Hippocampal formation (tissue), 2 donors: ENCODE measurements at regions not wholly inside any gene's neighbourhood (a gene's known extent, or its start where the extent isn't known, plus 50 kb on each side); places are given as distances from the start of the nearest gene placed in this dataset.

Experiments
- DNase-seq, 2 donors: peaks; one replicate each; lab custom pipeline; 2025; lab: John Stamatoyannopoulos, UW

DNA sequence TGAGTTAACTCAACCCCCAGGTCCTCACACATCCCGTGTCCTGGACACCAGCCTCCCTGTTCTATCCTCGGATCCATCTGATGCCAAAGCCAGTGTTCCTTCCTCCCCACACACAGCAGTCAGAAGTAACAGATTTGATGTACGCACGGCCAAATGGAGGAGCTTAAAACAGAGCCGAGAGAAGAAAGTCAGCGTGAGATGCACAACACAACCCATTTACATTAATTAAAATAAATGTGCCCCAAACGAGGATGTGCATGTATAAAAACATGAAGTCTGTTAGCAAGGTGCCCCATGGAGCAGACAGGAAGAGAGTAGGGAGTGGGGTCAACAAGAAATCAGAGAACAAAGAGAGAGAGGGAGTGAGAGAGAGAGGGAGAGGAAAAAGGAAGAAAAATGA is 191.2 kb downstream of the HAUS1 start:
- no peak for DNase-seq

DNA sequence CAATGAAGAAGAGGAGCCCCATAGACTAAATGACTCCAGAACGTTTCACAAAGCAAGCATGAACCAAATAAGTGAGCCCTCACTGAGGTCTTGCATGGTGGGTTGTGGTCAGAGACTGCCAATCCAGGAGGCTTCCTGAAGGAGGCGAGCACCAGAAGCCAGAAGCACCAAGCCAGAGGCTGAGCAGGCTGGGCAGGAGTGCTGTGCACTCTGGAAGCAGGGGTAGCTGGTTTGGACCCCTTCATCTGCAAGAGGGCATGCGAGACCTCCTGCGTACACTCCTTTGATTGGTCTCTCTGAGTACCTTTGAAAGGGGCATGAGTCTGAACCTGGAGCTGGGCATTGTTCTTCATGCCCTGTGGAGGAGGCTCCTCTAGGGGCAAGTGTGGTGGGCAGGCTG is 192.5 kb downstream of the HAUS1 start:
- no peak for DNase-seq

DNA sequence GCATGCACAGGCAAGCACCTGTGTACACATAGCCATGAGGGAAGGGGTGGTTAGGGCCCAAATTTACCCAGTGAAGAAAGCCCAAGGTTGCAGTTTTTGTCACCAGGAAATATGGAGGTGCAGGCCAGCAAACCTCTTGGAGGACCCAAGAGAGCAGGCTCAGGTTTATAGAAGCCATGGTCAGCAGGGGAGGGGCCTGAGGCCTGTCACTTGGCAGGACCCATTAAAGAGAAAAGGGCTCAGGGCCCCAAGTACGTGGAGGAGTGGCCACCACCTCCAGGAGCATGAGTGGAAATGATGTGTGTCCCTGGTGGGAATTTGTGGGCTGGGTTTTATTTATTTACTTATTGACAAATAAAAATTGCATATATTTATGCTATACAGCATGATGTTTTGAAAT is 192.9 kb downstream of the HAUS1 start:
- no peak for DNase-seq

DNA sequence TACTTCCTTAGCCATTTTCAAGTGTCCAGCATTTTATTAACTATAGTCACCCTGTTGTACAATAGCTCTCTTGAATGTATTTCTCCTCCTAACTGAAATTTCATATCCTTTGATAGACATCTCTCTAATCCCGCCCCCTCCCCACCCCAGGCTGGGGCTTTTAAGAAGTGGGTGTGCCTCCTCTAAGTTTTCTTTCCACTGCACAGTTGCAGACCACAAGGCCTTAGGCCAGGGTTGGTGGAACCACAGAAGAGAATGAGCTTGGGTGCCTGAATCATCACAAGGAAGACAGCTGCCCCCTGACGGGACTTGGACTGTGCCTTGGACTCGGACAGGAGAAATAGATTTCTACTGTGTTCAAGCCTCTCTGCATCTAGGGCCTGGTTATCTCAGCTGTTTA is 193.4 kb downstream of the HAUS1 start:
- DNase-seq, result no peak

DNA sequence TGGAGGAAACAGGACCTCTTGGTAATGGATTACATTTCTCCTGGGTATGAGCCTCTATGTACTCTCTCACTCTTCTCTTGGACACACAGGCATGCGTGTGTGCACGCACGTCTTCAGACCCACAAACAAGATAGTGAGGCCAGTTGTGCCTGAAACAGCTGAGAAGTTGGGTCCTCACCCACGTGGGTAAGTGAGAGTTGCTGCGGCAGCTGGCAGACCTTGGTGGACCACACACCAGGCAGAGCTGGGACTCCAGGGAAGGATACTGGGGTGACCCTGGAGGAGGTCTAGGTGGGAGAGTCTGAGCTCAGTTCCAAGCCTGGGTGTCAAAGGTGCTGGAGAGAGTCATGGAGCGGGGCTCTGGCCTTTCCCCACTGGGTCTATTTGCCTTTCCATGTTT is 194.3 kb downstream of the HAUS1 start:
- DNase-seq, result no peak

DNA sequence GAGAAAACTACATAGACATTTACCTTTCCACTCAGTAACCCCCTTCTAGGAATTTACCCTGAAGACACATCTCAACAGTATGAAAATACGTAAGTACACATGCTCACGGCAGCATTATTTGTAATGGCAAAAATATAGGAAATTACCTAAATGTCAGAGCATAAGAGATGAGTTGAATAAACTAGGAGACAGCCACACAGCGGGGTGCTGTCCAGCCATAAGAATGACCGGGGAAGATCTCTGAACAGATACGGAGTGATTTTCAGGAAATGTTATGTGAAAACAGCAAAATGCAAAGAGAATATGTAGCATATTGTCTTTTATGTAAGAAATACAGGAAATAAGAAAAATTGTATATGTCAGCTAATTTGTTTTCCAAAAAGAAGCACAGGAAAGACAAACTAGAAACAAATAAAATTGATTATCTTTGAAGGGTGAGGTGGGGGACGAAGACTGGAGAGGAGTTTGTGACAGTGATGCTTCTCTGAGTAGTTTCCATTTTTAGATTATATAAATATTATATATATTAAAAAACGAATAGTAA is 195.4 kb downstream of the HAUS1 start:
- DNase-seq, result no peak

DNA sequence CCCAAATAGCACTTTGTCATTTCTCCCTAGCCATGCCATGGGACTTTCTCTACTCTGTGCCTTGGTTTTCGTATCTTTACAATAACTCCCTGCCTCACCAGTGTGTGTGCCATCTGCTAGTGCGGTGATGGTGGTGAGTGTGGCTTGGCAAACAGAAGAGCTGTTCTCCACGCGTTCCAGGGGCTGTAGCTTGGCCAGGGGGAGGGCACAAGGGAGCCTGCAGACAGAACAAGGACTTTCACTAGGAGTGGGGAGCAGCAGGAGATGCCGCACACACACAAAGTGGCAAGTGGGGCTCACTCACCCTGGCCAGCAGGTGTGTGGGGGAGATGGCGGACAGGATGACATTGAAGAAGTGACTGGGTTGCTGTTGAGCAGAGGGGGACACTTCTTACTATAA is 196.9 kb downstream of the HAUS1 start:
- no peak for DNase-seq

DNA sequence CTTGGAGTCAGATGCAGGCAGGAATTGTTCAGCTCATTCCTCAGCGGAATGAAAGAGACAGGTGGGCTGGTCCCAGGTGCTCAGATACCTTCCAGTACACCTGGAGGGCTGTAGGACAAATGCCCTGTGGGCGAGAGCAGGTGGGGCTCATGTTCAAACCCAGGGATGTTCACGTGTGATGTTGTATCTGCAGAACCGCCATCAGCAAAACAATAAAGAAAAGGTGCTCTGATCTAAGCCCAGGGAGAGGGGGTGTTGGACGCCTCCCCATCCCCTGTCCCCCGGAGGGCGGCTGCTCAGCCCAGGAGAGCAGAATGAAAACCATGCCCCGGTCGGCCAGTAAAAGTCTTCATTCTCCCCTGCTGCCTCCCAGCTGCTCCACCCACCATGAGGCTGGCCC is 197.4 kb downstream of the HAUS1 start:
- no peak for DNase-seq

DNA sequence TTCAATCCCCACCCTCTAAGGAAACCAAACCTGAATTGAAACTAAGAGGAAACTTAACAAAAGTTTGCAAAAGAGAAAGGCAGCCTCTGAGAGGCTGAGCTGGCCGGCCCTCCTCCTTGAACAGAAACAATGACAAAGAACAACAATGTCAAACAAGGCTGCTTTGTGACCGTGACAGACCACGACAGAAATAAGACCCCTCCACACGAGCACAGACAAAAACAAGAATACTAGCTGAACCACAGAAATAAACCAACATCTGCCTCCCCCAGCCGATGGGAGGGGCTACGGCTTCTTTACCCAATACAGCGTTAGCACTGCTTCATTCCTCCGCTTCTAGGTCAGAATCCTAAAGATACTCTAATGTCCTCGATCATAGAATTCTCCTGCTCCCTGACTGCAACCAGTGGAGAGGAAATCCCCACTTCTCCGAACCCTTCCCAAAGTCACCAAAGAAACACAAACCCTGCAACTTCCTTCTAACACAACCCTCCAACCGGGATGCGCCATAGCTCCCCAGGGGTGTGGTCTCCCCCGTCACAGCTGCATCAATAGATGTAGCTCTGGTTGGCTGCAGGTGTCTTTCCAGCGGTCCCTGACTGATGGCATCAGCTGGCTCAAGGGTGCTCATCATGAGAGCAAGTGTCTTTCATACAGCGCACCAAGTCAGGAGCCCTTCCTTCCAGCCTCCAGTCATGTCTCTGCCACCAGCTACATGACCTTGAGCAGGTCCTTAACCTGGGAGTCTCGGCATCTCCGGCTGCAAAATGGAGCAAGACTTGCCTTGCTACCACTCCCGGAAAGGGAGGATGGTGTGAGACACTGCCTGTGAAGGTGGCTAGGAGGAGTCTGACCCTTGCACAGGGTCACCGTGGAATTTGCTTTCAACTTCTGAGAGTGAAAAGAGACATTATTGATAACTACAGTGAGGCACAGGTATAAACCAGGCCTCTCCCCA is 198.6 kb downstream of the HAUS1 start:
- no peak for DNase-seq

DNA sequence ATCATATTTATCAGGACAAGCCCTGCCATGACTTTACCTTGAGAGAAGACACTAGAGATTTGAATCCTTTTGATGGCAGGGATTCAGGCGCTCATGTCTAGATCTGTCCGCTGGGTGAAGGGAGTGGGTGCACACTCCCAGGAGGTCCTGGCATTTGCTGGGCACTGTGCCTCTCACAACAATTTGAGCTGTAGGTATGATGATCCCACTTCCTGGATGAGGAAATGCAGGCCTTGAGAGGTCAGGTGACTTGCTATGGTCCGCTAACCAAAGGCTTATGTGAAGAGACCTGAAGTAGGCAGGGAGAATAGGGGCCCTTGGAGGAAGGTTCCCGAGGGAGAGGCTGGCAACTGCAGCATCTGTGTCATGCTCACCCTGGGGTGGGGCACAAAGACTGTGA is 206.1 kb downstream of the HAUS1 start:
- DNase-seq, result no peak

DNA sequence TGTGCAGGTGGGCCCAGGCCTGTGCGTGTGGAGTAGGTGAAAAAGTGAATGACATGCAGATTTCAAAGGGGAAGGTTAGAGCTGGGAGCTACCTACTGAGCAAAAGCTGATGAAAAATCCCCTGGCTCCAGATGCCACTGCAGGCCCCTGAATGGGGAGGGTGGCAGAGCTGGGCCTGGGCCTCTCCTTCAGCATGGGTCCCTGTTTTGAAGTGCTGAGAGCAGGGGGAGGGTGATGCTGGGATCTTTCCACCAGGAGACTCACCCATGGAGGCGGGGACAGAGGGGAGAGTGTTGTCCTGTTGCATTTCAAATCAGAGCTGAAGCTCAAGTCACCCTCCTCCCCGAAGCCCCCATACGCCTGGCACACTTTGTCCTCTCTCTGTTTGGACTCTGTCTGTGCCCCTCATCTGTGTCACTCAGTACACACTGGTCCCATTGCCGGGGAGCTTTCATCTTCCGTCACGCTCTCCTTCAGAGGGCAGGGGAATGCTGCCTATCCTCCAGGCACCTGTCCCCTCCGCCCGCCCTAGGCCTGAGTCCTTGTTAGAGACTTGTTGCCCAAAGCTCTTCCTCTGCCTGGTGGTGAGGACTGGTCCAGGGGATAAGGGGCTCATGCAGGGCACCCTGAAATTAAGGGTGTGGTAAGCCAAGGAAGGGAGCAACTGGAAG is 206.6 kb downstream of the HAUS1 start:
- no peak for DNase-seq

DNA sequence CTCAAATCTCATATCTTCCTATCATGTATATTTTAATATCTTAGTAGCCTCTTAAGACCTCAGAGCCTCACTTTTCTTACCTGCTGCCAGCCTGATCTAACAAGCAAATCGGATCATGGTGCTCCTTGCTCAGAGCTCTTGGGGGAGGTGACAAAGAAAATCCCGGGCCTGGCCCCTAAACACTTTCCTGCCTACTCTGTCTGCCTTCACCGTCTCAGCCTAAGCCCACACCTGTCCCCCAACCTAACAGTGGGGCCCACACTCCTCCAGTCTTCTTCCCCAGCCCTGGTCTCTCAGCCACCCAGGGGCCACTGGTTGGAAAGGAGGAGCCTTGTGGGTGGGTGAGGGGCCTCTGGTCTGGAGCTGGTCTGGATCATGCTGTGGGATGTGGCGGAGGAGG is 207.3 kb downstream of the HAUS1 start:
- no peak for DNase-seq

DNA sequence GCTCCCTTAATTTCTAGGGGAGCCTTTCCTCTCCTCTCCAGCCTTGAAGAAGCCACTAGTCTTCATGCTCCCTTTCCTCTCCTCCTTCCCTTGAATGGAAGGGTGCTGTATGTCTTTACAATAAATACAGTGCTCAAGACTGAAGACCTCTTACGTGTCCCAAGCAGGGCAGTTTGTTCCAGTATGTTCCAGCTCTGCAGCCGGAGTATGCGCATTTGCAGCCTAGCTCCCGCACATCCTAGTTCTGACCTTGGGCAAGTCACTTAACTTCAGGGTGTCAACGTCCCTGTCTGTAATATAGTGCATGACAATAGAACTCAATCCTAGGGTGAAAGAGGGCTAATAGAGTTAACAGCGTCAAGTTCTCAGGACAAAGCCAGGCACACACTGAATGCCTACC is 208.0 kb downstream of the HAUS1 start:
- no peak for DNase-seq

DNA sequence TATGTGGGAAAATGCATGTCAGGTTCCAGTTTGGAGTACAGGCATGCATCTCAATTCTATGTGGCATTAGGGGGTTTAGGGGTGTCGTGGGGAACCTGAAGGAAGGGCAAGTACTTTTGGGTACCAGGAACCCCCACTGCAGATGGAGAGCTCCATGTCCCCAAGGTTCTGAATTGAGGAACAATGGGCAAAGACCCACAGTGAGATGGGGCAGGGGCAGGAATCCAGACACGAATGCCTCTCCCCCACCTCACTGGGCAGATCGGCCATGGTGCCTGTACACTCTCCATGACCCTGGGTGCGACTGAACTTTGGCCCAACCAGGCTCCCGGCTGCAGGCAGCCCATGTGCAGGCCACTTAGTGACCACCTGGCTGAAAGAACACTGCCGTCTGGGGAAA is 209.3 kb downstream of the HAUS1 start:
- DNase-seq, result no peak

DNA sequence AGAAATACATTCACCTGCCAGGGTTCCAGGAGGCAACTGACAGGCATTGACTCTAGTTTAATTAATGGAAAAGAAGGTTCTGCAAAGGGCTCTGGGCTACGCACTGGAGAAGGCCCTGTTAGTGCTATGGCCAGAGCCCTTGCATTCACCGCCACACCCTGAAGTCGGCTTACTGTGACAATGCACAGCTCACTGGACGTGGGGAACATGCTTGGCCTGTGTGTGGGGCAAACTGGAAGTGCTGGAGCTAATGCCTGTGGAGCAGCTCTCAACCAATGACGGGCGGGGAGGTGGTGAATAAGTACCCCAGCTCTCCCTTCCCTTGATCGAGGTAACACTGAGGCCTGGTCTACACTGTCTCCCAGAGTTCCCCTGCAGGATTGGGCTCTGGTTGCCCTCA is 209.8 kb downstream of the HAUS1 start:
- DNase-seq, result no peak

DNA sequence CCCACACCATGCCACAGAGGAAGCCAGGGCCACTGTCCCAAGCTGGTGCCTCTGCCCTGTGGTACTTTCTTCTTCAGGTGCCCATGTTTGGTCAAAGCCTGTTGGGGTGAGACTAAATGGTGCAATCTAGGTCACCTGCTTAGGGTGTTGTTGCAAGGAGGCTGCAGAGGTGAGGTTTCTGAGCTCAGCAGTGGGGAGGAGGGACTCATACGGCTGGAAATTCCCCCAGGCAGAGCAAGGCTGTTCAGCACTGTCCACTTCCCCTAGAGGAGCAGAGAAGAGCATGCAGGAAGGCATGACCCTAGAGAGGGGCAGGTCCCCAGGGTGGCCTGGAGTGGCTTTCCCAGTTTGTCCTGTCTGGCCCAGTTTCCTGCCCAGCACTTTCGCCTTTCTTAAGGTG is 211.0 kb downstream of the HAUS1 start:
- DNase-seq, result no peak

DNA sequence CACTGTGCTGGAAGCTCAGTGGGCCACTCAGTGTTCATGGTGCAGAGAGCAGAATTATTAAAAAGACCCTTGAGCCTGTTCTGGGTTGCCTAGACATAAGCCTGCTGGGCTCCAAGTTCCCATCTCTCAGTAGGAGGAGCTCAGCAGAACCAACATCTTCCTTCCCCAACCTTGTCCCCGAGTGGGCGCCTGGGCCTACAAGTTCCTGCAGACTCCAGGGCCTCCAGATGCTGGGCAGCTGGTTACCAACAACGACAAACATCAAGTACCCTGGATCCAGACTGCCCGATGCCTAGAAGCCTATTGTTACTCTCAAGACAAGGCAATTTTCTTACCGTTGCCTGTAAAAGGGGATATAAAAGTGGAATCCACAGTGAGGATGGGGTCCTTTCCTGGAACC is 214.2 kb downstream of the HAUS1 start:
- DNase-seq, result no peak

DNA sequence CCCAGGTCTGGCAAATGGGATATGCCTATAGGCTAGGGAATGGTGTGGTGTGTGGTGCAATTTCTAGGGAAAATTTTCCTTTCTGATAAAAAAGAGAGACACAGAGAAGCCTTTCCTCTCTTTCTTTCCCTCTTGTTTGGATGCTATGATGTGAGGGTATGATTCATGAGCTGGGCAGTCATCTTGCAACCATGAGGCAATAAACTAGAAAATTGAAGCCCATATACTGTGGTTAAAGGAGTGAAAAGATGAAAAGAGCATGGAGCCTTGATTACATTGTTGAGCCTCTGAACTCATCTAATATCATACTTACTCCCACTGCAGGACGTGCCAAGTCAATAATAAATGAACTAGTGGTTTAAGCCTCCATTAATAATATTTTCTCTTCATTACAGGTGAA is 215.6 kb downstream of the HAUS1 start:
- no peak for DNase-seq

DNA sequence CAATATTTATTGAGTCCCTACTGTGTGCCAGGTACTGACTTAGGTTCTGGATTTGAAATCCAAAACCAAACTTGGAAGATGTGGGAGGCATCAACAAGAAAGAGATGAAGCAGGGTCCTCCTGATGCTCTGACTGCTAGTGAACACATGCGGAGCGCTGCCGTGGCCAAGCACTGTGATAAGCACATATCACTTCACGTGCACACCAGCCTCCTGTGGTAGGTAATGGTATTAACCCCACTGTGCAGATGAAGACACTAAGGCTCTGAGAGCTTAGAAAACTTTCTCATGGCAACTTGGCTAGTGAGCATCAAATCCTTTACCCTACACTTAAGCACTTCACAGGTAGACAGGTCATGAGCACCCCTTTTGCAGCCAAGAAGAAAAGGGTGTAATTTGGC is 216.1 kb downstream of the HAUS1 start:
- no peak for DNase-seq

DNA sequence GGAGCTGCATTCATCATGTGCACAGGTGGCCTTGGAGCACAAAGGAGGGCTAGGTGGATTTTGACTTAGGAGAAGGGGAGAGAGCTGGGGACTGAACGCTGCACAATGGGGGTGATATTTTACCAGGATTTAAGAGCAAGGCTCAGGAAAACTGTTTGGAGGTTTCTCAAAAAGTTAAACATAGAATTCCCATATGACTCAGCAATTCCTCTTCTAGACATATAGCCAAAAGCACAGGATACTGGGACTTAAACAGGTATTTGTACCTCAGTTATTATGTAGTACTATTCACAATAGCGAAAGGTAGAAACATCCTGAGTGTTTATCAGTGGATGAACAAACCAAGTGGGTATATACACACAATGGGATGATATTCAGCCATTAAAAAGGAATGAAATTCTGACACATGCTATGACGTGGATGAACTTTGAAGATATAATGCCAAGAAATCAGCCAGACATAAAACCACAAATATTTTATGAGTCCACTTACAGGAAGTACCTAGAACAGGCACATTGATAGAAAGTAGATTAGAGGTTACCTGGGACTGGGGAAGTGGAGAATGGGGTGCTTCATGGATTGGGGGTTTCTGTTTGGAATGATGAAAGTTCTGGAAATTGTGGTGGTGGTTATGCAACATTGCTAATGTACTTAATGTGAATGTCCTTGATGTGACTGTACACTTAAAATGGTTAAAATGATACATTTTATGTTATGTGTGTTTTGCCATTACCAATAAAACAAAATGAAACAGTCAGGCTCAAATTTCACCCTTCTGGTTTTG is 216.9 kb downstream of the HAUS1 start:
- DNase-seq, result no peak

DNA sequence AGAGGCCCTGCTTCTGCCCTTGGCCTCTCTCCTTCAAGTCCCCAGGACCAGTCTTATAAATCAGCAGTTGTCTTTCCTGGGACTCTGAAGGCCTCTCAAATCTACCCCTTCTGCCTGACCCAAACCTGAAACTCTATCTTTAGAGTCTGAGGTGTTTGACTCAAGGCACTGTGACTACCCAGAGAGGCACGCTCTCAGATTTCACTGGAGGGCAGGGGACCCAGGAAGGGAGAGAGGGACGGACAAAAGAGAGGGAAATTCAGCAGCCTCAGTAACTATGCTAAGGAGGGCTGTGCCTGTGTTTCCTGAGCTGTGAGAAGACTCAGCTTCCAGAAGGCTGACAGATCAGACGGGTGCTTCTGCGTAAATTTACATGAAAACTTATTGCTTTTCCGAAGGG is 217.8 kb downstream of the HAUS1 start:
- DNase-seq, result no peak

DNA sequence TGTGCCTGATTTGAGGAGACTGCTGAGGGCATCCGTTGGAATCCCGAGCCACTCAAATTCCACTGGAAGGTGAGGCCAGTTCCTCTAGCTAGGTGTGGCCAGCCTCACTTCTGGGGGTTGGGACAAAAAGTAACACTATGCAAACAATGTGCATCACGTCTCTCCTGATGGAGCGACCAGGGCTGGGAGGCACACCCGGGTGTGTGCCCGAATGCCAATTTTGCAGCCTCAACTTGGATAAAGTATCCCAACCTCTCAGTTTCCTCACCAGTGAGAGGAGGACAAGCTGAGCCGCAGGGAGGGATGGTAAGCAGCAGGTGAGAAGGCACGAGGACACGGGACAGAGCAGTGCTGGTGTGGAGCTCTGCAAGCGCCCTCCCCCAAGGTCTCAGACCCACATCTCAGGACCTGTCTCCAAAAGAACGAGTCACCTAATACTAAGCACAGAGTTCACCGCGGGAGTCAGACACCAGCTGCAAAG is 218.3 kb downstream of the HAUS1 start:
- DNase-seq, result no peak
